ENCODE measurements at regions not wholly inside any gene's neighbourhood (a gene's known extent, or its start where the extent isn't known, plus 50 kb on each side); places are given as distances from the start of the nearest gene placed in this dataset.

- no peak for TF ChIP-seq CEBPB (IDR thresholded peaks at IDR 0.05; ENCODE audit: low read depth, low read length)
- no peak for TF ChIP-seq POLR2A (IDR thresholded peaks at IDR 0.05; ENCODE audit: control extremely low read depth in 1 of 2, low read depth in 2 of 2, low read length in 2 of 2)
- TF ChIP-seq CHD2 (IDR thresholded peaks at IDR 0.05; ENCODE audit: low read length) = no peak
- no peak for TF ChIP-seq RAD21 (IDR thresholded peaks at IDR 0.05 in 1 of 2, conservative IDR thresholded peaks at IDR 0.05 in 1 of 2; ENCODE audit: low read depth in 2 of 2, low read length in 2 of 2)
- no peak for TF ChIP-seq CREB1 (IDR thresholded peaks at IDR 0.05)
- no peak for TF ChIP-seq CTCF (IDR thresholded peaks at IDR 0.05; ENCODE audit: control extremely low read depth in 1 of 3, insufficient read depth in 1 of 3, low read depth in 1 of 3, low read length in 3 of 3)
- TF ChIP-seq EZH2 (IDR thresholded peaks at IDR 0.05; ENCODE audit: low read depth, low read length, severe bottlenecking) = no peak
- no peak for TF ChIP-seq NRF1 (IDR thresholded peaks at IDR 0.05; ENCODE audit: low read depth, low read length)
- TF ChIP-seq POLR2AphosphoS5 (IDR thresholded peaks at IDR 0.05; ENCODE audit: low read depth, low read length) = no peak
- no peak for TF ChIP-seq BCL11A (IDR thresholded peaks at IDR 0.05; ENCODE audit: low read depth in 2 of 2, low read length in 2 of 2)
- TF ChIP-seq CBX8 (IDR thresholded peaks at IDR 0.05; ENCODE audit: borderline replicate concordance, low read depth, low read length) = no peak
- TF ChIP-seq GTF2F1 (IDR thresholded peaks at IDR 0.05; ENCODE audit: borderline replicate concordance, low read depth, low read length) = no peak
- TF ChIP-seq YY1 (IDR thresholded peaks at IDR 0.05; ENCODE audit: low read depth, low read length) = no peak
- TF ChIP-seq JUN (IDR thresholded peaks at IDR 0.05; ENCODE audit: low read depth, low read length) = no peak
Measured at GRCh38 chr1:184299796-184300195, 87.0 kb upstream of the C1orf21 start.
